B cell (primary cell): ENCODE measurements at regions not wholly inside any gene's neighbourhood (a gene's known extent, or its start where the extent isn't known, plus 50 kb on each side); places are given as distances from the start of the nearest gene placed in this dataset.

ENCODE experiments used
- CTCF ChIP-seq: fragments of 200-600 bp; IDR thresholded peaks from one replicate; pipeline ENCODE4 v1.8.0; 2022; ENCODE audit warnings: antibody characterized with exemption, mild to moderate bottlenecking
- EZH2 ChIP-seq: IDR thresholded peaks from 2 replicates; pipeline ENCODE4 v1.6.1; 2012; ENCODE audit warnings: borderline replicate concordance, low read depth, mild to moderate bottlenecking, moderate library complexity, low read length; ENCODE audit not compliant: insufficient read depth, poor library complexity, severe bottlenecking

DNA sequence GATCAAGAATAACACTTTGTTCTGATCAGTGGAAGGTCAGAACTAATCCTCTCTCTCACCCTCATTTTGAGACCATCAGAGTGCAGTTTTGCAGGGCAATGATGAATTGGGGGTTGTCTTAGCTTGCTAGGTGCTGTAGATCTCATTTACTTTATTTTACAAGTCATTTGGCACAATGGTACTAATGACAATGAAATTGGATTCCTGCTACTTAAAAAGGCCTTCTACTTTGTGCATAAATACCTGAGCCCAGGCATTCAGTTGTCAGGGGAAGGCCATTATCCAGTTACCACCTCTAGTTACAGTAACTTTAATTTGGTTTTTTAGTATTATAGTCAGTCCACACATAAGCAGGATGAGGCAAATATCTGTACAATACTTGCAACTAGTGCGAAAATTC lies 240.0 kb downstream of the HDGFL1 start:
- no peak for TF ChIP-seq CTCF
- TF ChIP-seq EZH2 = no peak
